ENCODE measurements at regions not wholly inside any gene's neighbourhood (a gene's known extent, or its start where the extent isn't known, plus 50 kb on each side); places are given as distances from the start of the nearest gene placed in this dataset.
"Not testable (repeated sequence)": the region's sequence is repeated elsewhere in the genome, so short reads cannot be mapped to it uniquely, and the experiment has no call there.

GRCh38 chr5:3339092-3339797 is 256.4 kb upstream of the IRX1 start:
- no peak for DNase-seq

- no peak for DNase-seq
Observed at GRCh38 chr5:3337812-3338541, 257.7 kb upstream of the IRX1 start.

GRCh38 chr5:3336666-3337065 is 259.0 kb upstream of the IRX1 start:
- no peak for DNase-seq

- DNase-seq, result no peak
Observed at GRCh38 chr5:3335301-3335700, 260.3 kb upstream of the IRX1 start.

GRCh38 chr5:3333836-3334235 is 261.8 kb upstream of the IRX1 start:
- DNase-seq, result no peak

- DNase-seq, result no peak
Observed at GRCh38 chr5:3333105-3333504, 262.5 kb upstream of the IRX1 start.

GRCh38 chr5:3331819-3332218 is 263.8 kb upstream of the IRX1 start:
- no peak for DNase-seq

- DNase-seq, result no peak
Observed at GRCh38 chr5:3330442-3330841, 265.2 kb upstream of the IRX1 start.

GRCh38 chr5:3329427-3329826 is 266.2 kb upstream of the IRX1 start:
- DNase-seq, result no peak

GRCh38 chr5:3326841-3327232 is 268.8 kb upstream of the IRX1 start:
- DNase-seq, result no peak

- no peak for DNase-seq
Observed at GRCh38 chr5:3325972-3326840, 269.4 kb upstream of the IRX1 start.

GRCh38 chr5:3325201-3325971 is 270.2 kb upstream of the IRX1 start:
- no peak for DNase-seq

GRCh38 chr5:3324421-3325101 is 271.1 kb upstream of the IRX1 start:
- DNase-seq, result peak; percentile 9

GRCh38 chr5:3323966-3324365 is 271.7 kb upstream of the IRX1 start:
- not testable (repeated sequence) for DNase-seq

- no peak for DNase-seq
Observed at GRCh38 chr5:3323144-3323543, 272.5 kb upstream of the IRX1 start.

GRCh38 chr5:3322642-3323041 is 273.0 kb upstream of the IRX1 start:
- DNase-seq, result no peak

GRCh38 chr5:3321923-3322322 is 273.7 kb upstream of the IRX1 start:
- no peak for DNase-seq

- no peak for DNase-seq
Observed at GRCh38 chr5:3321119-3321760, 274.4 kb upstream of the IRX1 start.

GRCh38 chr5:3320317-3320875 is 275.2 kb upstream of the IRX1 start:
- DNase-seq, result no peak

GRCh38 chr5:3317051-3317795 is 278.4 kb upstream of the IRX1 start:
- no peak for DNase-seq

GRCh38 chr5:3313569-3313968 is 282.1 kb upstream of the IRX1 start:
- DNase-seq, result no peak
